Hematopoietic multipotent progenitor cell (in vitro differentiated cells): ENCODE measurements at regions not wholly inside any gene's neighbourhood (a gene's known extent, or its start where the extent isn't known, plus 50 kb on each side); places are given as distances from the start of the nearest gene placed in this dataset. TPM values are rescaled to one million over a fixed set of nuclear protein-coding genes. Genes with fewer than 3 reads are reported as not detected.
"Not testable (repeated sequence)": the region's sequence is repeated elsewhere in the genome, so short reads cannot be mapped to it uniquely, and the experiment has no call there.

Experiments used
- DNase-seq, 3 donors: peaks; one replicate each; pipeline ENCODE4 v3.0.0-alpha.2; 2011 to 2015; ENCODE audit warnings: low read depth in 2 of 3, low spot score in 2 of 3
- small RNA-seq: library from RNA; depleted of rRNA; stranded (forward); fragments of <200 nt; gene quantifications from one replicate; pipeline ENCODE3, GENCODE V24; 2012

- DNase-seq: peak in 1 of 3 donors; percentile 0
Measured at GRCh38 chr10:133785846-133786602, 159.4 kb upstream of the FRG2B start.

GRCh38 chr10:133785178-133785577, 158.6 kb upstream of the FRG2B start:
- DNase-seq: not testable (repeated sequence)

GRCh38 chr10:133765308-133765707, 138.7 kb upstream of the FRG2B start:
- not testable (repeated sequence) for DNase-seq

- DNase-seq: not testable (repeated sequence)
Measured at GRCh38 chr10:133764823-133765209, 138.2 kb upstream of the FRG2B start.

GRCh38 chr10:133763875-133764822, 137.6 kb upstream of the FRG2B start:
- not testable (repeated sequence) for DNase-seq

GRCh38 chr10:133763190-133763589, 136.6 kb upstream of the FRG2B start:
- DNase-seq: not testable (repeated sequence)

GRCh38 chr10:133753545-133753944, 127.0 kb upstream of the FRG2B start:
- not testable (repeated sequence) for DNase-seq

Small RNA genes in the stretch of these regions (small RNA-seq; reads per million reads assigned to genes)
- gene BX322534.1: not detected
